IMR-90 (cell line): ENCODE measurements at regions not wholly inside any gene's neighbourhood (a gene's known extent, or its start where the extent isn't known, plus 50 kb on each side); places are given as distances from the start of the nearest gene placed in this dataset.

ENCODE experiments used
- ATAC-seq: fragments of 200-7000 bp; cut with Tn5 transposase; 2 replicates; pipeline ENCODE4 v1.9.1; 2020; ENCODE audit warnings: low read depth, mild to moderate bottlenecking, moderate library complexity
- BruUV-seq: library from RNA; stranded (reverse); fragments of 400-500 nt; replicated peaks from 2 replicates; lab custom pipeline; 2021; lab: Mats Ljungman, UMichigan
- CTCF ChIA-PET: fragments of 300-600 bp; formaldehyde crosslinking; extraction: SDS; loops from one replicate; lab custom pipeline; 2021; ENCODE audit warnings: antibody characterized with exemption; lab: Yijun Ruan, JAX
- POLR2A ChIA-PET: fragments of 300-600 bp; sonication (Branson Sonifier 250); formaldehyde crosslinking; loops from one replicate; lab custom pipeline; 2022; ENCODE audit warnings: antibody characterized with exemption; ENCODE audit not compliant: unreplicated experiment; lab: Charles Lee
- DNase-seq: peaks from one replicate; pipeline ENCODE4 v3.0.0; 2013
- H2AFZ ChIP-seq: replicated peaks from 2 replicates; pipeline ENCODE3; 2013; ENCODE audit warnings: low read length, mild to moderate bottlenecking; ENCODE audit not compliant: poor library complexity
- H2AK5ac ChIP-seq: 2 replicates; pipeline ENCODE4 v1.6.1; 2013; ENCODE audit warnings: low read depth, low read length, inconsistent platforms
- H2AK9ac ChIP-seq: replicated peaks from 2 replicates; pipeline ENCODE3; 2013; ENCODE audit warnings: mild to moderate bottlenecking, low read depth, low read length, moderate library complexity; ENCODE audit not compliant: poor library complexity
- H2BK120ac ChIP-seq: 2 replicates; pipeline ENCODE4 v1.6.1; 2013; ENCODE audit warnings: low read depth, low read length, inconsistent platforms
- H2BK15ac ChIP-seq: 3 replicates; pipeline ENCODE4 v1.6.1; 2013; ENCODE audit warnings: low read depth, low read length, inconsistent platforms
- H2BK20ac ChIP-seq: 2 replicates; pipeline ENCODE4 v1.6.1; 2013; ENCODE audit warnings: low read depth, mild to moderate bottlenecking, inconsistent platforms, low read length, moderate library complexity
- H2BK5ac ChIP-seq: 2 replicates; pipeline ENCODE4 v1.6.1; 2013; ENCODE audit warnings: mild to moderate bottlenecking, low read depth, low read length, inconsistent platforms; ENCODE audit not compliant: poor library complexity, severe bottlenecking
- H3K14ac ChIP-seq: replicated peaks from 2 replicates; pipeline ENCODE4 v1.6.1; 2013; ENCODE audit warnings: low read depth, low read length, inconsistent platforms
- H3K18ac ChIP-seq: 2 replicates; pipeline ENCODE4 v1.6.1; 2013; ENCODE audit warnings: low read depth, low read length, control low read depth
- H3K23ac ChIP-seq: 2 replicates; pipeline ENCODE4 v1.6.1; 2013; ENCODE audit warnings: low read depth, low read length, inconsistent platforms
- H3K27ac ChIP-seq: 2 replicates; pipeline ENCODE4 v1.5.1; 2013; ENCODE audit warnings: mild to moderate bottlenecking, control low read depth, low read length; ENCODE audit not compliant: insufficient read depth
- H3K27me3 ChIP-seq: 2 replicates; pipeline ENCODE4 v1.6.1; 2013; ENCODE audit warnings: low read length; ENCODE audit not compliant: control insufficient read depth, insufficient read depth
- H3K36me3 ChIP-seq: 2 replicates; pipeline ENCODE4 v1.6.1; 2013; ENCODE audit warnings: low read length, mixed read lengths; ENCODE audit not compliant: control insufficient read depth, insufficient read depth
- H3K4ac ChIP-seq: 2 replicates; pipeline ENCODE4 v1.6.1; 2013; ENCODE audit warnings: low read depth, low read length, inconsistent platforms
- H3K4me1 ChIP-seq: 2 replicates; pipeline ENCODE4 v1.6.1; 2013; ENCODE audit warnings: low read length, mixed read lengths; ENCODE audit not compliant: control insufficient read depth, insufficient read depth
- H3K4me2 ChIP-seq: 2 replicates; pipeline ENCODE4 v1.6.1; 2013; ENCODE audit warnings: low read depth, mild to moderate bottlenecking, control low read depth, low read length, moderate library complexity
- H3K4me3 ChIP-seq: 2 replicates; pipeline ENCODE4 v1.5.1; 2013; ENCODE audit warnings: low read depth, mild to moderate bottlenecking, control low read depth, low read length, moderate library complexity; ENCODE audit not compliant: insufficient read depth
- H3K56ac ChIP-seq: 2 replicates; pipeline ENCODE4 v1.6.1; 2013; ENCODE audit warnings: low read length, inconsistent platforms; ENCODE audit not compliant: insufficient read depth; ENCODE audit errors: extremely low read depth
- H3K79me1 ChIP-seq, 2 experiments: 2 replicates each; pipeline ENCODE4 v1.6.1; 2013; ENCODE audit warnings: low read length in 2 of 2, inconsistent platforms in 1 of 2, low read depth in 1 of 2
- H3K9ac ChIP-seq: 2 replicates; pipeline ENCODE4 v1.6.1; 2013; ENCODE audit warnings: low read depth, low read length, control low read depth
- H3K9me1 ChIP-seq: 2 replicates; pipeline ENCODE4 v1.6.1; 2013; ENCODE audit warnings: low read length, inconsistent platforms; ENCODE audit not compliant: insufficient read depth
- H3K9me3 ChIP-seq: 2 replicates; pipeline ENCODE4 v1.6.1; 2013; ENCODE audit warnings: low read length; ENCODE audit not compliant: control insufficient read depth, insufficient read depth
- H4K20me1 ChIP-seq: 2 replicates; pipeline ENCODE4 v1.6.1; 2013; ENCODE audit warnings: low read length, inconsistent platforms; ENCODE audit not compliant: insufficient read depth
- H4K5ac ChIP-seq: 2 replicates; pipeline ENCODE4 v1.6.1; 2013; ENCODE audit warnings: mild to moderate bottlenecking, low read depth, low read length, control low read depth
- H4K8ac ChIP-seq, 2 experiments: 2 replicates each; pipeline ENCODE4 v1.6.1; 2013; ENCODE audit warnings: low read depth in 2 of 2, low read length in 2 of 2, control low read depth in 1 of 2, inconsistent platforms in 1 of 2
- H4K91ac ChIP-seq: 2 replicates; pipeline ENCODE4 v1.6.1; 2013; ENCODE audit warnings: low read depth, low read length, inconsistent platforms; ENCODE audit not compliant: insufficient read depth
- FOS ChIP-seq: fragments of 150-350 bp; IDR thresholded peaks from 2 replicates; pipeline ENCODE4 v1.6.1; 2016; ENCODE audit warnings: low read depth, low read length
- RAD21 ChIP-seq: IDR thresholded peaks from 2 replicates; pipeline ENCODE4 v1.6.1; 2012; ENCODE audit warnings: low read length, improper control_type of control experiment
- WGBS, 2 experiments: methylation state at CpG; one replicate each; pipeline versions ENCODE4 v1.1.5 to v1.1.7; 2013; ENCODE audit warnings: missing lambda C conversion rate in 2 of 2; ENCODE audit not compliant: insufficient read length in 1 of 2; ENCODE audit errors: extremely low coverage in 2 of 2; 5-methylcytosine and 5-hydroxymethylcytosine counted together
- dilution Hi-C: fragments of 300-500 bp; cut with HindIII; formaldehyde crosslinking; loops from one replicate; pipeline ENCODE4 v1.14.3; 2018; ENCODE audit warnings: low sequenced_read_pairs; ENCODE audit not compliant: unreplicated experiment
- in situ Hi-C: fragments of 300-500 bp; cut with MboI; formaldehyde crosslinking; loops from 3 replicates; pipeline ENCODE4 v1.14.3; 2019; ENCODE audit warnings: low sequenced_read_pairs, inconsistent platforms, mixed read lengths
- intact Hi-C: fragments of 100-400 bp; cut with micrococcal nuclease; formaldehyde crosslinking; loops from 2 replicates; pipeline ENCODE4 v1.10.0; 2022
- TF ChIP-seq, protein P1 (sequence below): fragments of 150-350 bp; IDR thresholded peaks from 2 replicates; pipeline ENCODE4 v1.6.1; 2017; ENCODE audit warnings: mild to moderate bottlenecking, antibody characterized with exemption, low read length, low read depth

DNA sequence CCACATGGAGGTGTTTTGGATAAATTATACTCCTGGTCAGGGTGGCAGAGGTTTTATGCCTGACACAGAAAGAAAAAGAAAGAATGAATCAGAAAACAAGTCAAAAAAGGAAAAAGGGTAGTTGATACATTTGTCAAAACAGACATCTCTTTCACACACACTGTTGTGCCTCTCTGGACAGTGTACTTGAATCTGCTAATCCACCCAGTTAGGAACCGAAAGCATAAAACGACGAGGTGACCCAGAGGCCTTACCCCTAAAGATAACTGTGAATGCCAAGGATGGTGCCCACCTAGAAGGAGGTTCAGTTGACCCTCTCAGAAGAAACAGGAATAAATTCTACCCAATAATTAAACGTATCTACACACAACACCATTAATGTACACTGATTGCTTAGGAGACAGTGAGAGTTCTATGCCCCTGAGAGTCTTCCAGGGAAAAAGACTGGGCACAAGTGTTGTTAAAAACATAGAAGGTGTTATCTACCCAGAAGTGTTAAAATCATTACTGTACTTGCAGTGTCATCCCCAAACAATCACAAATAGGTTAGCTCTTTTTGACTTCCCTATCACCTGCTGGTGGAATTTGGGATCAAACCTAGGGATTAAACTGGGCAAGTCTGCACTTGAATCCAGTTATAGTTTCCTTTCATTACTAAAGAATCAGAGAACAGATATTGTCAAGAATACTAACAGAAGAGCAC is 123.2 kb upstream of the DNAJC10 start (continued):
- TF ChIP-seq, protein P1, sequence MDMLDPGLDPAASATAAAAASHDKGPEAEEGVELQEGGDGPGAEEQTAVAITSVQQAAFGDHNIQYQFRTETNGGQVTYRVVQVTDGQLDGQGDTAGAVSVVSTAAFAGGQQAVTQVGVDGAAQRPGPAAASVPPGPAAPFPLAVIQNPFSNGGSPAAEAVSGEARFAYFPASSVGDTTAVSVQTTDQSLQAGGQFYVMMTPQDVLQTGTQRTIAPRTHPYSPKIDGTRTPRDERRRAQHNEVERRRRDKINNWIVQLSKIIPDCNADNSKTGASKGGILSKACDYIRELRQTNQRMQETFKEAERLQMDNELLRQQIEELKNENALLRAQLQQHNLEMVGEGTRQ = no peak

DNA sequence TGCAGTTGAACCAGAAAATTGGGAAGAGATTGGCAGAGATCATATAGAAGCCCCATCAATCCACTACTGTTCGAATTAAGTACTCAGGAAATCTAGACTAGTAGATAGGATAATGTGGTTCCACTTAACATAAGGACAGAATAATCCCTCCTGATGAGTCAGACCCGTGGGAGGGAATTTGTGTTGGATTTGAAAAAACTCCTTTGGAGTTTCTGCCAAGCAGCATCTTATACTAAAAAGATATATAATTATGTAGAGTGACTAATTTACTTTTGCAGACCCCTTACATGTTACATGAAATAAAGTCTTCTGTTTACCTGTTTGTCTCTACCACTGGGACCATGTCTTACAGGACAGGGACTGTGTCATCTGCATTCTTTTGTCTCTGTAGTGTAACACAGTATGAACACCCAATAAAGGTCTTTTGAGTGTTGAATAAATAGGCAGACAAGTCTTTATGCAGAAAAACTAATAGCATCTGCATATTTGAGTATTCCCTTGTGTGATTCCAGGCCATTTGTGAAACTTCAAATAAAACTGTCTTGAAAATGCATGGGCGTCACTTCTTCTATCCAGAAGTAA is 122.6 kb upstream of the DNAJC10 start:
- peak overlapping the region; percentile 31 for H2BK5ac ChIP-seq
- no CpG with 5 or more reads among the region's 3 CpGs for WGBS, 2 experiments
- DNase-seq = peak; percentile 90

More for the DNA sequence above, 122.6 kb upstream of the DNAJC10 start:
- Histone ChIP-seq H3K36me3 (no peaks in the 10 kb centered on the region), H3K4me2 (peak overlapping the region; percentile 66; the same call in 1 of the 2 replicates), H3K14ac (0 out of 2 replicates have a peak overlapping the region, but pooled peaks have one; percentile 6), H3K4me3 (no peak overlapping the region), H2BK120ac (peak overlapping the region; percentile 84; the same call in 1 of the 2 replicates), H4K20me1 (no peaks in the 10 kb centered on the region), H4K5ac (peak overlapping the region; percentile 54; the same call in 1 of the 2 replicates), H3K79me1 (no peaks in the 10 kb centered on the region), H2AK5ac (no peak overlapping the region), H3K4ac (no peak overlapping the region), H3K9ac (no peak overlapping the region), H3K27ac (no peak overlapping the region), H2AFZ (no peak overlapping the region), H2BK20ac (peak overlapping the region; percentile 19), H2AK9ac (no peak overlapping the region), H3K18ac (peak overlapping the region; percentile 97; the same call in 1 of the 2 replicates), H3K56ac (no peak overlapping the region), H4K8ac (peak overlapping the region in 1 of 2 experiments; percentile 26; a peak in 1 of 4 replicates), H4K91ac (peak overlapping the region; percentile 7; the same call in 1 of the 2 replicates), H3K4me1 (peaks cover 7% of the 10 kb centered on the region; the same call in 1 of the 2 replicates), H3K27me3 (no peaks in the 10 kb centered on the region), H3K9me3 (no peaks in the 10 kb centered on the region), H3K9me1 (no peaks in the 10 kb centered on the region), H3K23ac (no peak overlapping the region), H2BK15ac (peak overlapping the region; percentile 96; the same call in 1 of the 3 replicates)
- BruUV-seq = no TSS peak
- intact Hi-C loops (loop anchor here (10.0 kb wide), 1 partner anchor 441 kb away; the partner anchor contains the start of gene NCKAP1), in situ Hi-C loops (no loop called here), dilution Hi-C loops (no loop called here)
- CTCF ChIA-PET = no interaction called here
- peak; percentile 78 for ATAC-seq
- TF ChIP-seq FOS = peak; percentile 66
- no peak for TF ChIP-seq RAD21
- POLR2A ChIA-PET = no interaction called here
